HG03066 (cell line): ENCODE measurements at regions not wholly inside any gene's neighbourhood (a gene's known extent, or its start where the extent isn't known, plus 50 kb on each side); places are given as distances from the start of the nearest gene placed in this dataset.
"Not testable (repeated sequence)": the region's sequence is repeated elsewhere in the genome, so short reads cannot be mapped to it uniquely, and the experiment has no call there.

Experiments
- ATAC-seq: cut with Tn5 transposase; IDR thresholded peaks from one replicate; pipeline ENCODE4 v1.9.1; 2021; ENCODE audit warnings: low read depth; ENCODE audit not compliant: unreplicated experiment

DNA sequence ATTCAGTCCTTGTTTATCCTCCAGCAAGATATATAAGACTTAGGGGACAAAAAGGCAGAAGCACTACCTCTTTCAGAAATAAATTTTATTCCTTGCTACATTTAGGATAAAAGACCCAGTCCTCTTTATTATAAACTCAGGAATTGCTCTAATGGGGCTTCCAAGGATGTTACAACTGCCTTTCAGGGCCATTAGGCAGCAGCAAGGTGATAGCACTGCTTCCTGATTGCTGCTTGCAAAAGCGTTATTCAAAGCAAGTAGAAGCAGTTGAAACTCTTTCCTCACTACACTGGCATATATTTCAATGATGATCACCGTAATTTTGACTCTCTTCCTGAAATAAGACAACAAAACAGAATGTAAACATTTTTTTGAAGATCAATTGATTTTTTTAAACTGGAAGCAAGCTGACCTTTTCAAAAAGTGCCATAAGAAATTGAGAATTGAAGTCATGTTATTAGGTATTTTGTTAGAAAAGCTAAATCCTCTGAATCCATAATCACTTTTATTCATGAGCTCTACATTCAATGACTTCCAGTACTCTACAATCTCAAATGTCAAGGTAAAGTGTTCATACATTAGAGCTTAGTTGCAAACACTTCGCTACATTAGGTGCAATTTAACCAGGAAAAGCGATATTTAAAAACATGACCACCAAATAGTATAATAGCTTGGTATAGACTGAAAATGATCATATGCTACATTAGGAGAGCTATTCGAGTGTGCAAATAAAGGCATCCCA, 233.4 kb upstream of the SYT10 start:
- ATAC-seq: no peak

DNA sequence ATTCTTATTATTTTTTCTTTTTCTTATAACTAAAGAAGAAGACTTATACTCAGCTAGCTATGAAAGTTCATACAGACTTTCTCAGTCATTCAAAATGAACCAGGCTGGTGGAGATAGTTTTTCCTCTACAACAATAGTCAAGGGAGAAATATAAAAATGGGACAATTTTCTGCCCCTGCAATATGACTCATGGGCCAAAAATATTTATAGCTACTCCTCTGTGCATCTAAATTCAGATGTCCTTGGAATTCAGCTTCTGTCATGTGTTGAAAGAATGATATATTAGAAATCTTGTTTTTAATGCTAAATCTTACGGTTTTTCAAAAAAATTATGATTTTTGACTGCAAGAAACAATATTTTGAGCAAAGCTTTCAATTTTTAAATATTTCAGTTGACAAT, 237.2 kb upstream of the SYT10 start:
- no peak for ATAC-seq

DNA sequence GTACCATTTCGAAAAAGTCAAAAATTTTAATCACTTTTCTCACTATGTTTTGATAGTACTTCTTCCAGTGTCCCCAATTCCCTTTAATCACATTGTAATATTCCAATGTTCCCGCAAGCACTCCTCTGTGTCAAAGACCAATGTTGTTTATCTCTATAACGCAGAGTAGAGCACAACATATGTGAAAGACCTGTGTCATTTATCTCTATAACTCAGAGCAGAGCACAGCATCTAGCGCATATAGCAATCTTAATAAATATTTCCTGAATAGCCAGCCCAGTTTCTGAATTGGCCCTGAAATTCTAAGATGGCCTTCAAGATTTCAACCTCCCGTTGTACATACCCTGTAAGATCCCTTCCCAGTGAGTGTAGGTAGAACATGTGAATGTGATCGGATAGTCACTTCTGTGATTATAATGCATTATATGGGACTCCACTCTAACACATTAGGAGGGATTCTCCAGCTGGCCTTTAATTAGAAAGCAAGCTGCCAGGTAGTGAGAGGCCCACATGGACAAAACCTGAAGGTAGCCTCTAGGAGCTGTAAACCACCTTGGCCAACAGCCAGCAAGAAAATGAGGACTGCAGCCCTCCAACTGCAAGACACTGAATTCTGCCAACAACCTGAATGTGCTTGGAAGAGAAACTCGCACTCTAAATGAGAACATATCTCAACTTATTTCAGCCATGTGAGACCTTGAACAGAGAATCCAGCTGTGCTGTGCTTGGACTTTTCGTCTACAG, 238.8 kb upstream of the SYT10 start:
- ATAC-seq: no peak

DNA sequence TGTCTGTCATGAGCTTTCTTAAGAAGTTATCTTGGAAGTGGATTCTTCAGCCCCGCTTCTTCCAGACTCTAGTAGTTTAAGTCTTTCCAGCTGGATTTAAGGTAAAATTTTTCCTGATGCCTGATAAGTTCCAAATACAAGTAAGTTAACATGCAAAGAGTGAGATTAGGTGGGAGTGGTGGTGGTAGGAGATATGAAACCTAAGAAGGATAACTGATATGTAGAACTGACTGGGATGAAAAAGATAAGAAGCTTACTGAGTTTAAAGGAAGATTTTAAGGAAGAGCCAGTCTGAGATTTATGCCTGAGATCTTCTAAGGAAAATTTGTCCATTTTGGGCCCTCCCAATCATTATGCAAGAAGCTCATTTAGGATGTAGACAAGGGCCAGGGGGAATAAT, 250.9 kb upstream of the SYT10 start:
- ATAC-seq: no peak

DNA sequence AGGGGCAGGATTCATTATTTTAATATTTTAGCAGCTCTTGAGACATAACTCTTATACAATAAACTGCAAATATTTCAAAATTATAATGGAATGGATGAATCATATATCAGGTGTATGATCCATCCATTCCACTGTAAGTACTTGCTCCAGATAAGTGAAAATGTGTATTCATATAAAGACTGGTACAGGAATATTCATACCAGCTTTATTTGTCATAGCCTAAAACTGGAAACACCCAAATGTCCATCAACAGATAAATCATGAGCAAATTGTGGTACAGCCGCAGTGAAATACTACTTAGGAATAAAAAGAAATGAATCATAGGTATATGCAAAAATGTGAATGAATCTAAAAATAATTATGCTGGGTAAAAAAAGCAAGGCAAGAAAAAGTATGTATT, 263.6 kb upstream of the SYT10 start:
- ATAC-seq: no peak

DNA sequence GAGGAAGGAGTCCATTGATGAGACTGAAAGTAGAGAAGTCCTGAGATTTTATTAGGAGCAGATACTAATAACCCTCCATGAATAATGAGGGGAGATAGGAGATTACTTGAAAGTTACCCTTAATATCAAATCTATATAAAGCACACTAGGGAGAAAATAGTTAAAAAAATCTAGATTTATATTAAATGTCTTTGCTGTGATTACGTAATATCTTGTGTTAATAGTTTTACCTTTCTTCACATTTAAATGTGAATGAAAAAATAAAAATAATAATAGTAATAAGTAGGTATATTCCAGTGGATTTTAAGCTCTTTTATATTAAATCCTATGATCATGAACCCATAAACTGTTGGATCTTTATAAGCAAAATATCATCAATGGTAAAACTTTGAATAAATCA, 267.3 kb upstream of the SYT10 start:
- ATAC-seq: no peak

DNA sequence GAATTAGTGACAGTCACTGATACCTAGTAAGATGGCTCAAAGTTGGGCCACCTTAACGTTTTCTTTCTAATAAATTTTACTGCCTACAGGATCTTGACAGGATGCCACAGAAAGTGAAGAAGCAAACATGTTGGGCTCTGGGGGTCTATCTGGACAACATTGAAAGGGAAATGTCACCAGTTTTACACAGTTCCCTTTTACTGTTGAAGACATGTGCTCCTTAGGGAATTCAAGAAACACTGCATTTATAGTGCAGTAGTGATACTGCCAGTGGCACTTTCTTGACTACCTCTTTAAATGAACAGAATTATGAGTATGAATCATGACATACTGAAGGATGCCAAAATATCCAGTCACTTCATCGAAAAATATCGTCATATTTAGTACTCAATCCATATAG, 269.3 kb upstream of the SYT10 start:
- ATAC-seq: no peak

DNA sequence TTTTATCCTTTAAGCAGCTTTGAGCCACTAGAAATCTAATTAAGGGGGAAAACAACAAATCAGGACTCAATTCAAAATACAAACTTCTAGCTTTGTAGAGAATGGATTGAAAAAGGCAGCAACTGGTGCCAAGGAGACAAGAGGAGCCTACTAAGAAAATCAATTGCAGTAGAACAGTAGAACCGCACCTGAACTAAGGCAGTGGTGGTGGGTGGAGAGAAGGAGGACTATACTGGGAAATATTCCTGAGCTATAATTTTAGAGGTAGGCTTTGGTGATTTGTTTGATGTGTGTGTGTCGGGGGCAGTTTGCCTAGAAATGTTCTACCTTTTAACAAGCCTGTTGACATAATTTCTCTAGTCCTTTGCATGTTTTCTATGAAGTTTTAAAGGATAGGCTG, 270.9 kb upstream of the SYT10 start:
- ATAC-seq: no peak

DNA sequence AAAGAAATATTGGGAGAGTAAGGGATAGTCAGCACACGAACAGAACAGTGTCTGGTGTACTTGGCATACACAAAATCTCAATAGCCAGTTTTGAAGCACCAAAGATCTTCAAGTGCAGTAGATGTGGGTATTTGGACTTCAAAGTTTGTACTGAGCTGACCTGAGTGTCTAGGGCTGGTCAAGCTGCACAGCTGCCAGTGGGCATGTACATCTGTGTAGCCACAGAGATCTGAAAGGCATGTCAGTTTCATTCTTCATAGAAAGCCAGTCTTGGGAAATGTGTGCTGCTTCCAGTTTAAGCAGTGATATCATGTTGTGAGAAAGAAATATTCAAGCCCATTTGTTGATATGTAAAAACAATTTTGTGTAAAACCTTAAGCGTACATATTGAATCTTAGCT, 279.0 kb upstream of the SYT10 start:
- ATAC-seq: no peak

DNA sequence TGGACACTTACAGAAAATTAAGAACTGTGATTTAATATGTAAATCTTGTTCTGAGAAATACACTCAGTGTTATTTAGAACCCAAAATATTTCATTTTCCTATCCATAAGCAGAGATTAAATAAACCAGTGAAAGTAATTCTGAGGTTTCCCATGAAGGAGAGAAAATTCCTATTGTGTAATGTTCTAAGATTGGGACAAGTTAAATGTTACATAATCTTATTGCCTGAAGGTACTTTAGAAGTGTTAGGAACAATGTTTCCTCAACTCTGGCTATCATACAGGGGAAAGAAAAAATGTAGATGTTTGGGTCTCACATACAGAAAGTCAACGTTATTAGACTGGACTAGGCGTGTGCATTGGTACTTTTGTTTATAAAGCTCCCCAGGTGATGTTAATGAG, 281.9 kb upstream of the SYT10 start:
- no peak for ATAC-seq

DNA sequence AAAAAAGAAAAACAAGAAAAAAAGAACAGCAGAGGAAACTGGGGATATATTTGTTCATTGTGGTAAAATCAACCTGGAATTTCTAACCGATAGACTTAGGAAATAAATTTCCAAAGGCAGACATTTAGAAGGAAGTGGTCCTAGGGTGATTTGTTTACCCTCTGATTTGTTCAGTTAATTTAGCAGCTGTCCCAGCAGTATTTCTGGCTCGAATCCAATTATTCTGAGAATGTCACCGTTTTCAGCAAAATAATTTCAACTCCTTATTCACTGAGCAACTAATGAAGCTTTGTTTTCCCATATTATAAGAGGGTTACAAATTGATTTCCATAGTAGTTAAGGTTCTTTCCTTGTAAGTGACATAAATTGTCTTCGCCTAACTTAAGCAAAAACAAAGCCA, 285.2 kb upstream of the SYT10 start:
- no peak for ATAC-seq

DNA sequence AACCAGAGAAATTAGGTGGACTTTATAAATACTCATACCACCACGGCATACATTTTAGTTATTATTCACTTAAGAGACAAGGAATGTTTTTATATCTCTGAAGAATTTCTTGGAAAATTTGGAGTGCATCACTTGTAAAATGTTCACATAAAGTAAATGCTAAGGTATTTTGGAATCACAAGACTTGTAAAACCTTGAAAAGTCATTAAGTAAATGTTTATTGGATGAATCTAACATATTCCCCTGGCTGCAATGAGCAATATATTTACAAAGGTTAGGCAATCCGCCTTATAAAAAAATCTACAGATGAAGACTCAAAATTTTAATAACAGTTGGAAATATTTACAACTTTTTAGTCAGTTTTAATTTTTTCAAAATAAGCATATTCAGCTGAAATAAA, 287.4 kb upstream of the ALG10 start:
- ATAC-seq: no peak

DNA sequence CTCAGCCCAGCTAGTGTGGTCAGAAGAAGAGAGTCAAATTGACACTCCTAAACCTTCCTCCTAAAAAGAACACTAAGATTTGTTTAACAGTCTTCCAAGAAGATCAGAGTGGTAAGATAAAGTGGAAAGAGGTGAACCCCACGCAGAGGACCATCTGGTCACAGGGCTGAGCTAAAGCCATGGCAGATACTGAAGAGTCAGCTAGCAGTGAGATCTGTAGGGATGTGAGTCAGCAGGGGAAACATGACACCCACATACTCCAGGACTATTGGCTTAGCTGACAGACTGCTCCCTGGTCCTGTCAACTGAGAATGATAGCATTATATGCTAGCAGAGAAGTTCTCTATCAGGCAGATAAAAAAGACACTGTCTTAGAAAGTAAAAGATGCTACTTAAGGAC, 269.4 kb upstream of the ALG10 start:
- no peak for ATAC-seq

DNA sequence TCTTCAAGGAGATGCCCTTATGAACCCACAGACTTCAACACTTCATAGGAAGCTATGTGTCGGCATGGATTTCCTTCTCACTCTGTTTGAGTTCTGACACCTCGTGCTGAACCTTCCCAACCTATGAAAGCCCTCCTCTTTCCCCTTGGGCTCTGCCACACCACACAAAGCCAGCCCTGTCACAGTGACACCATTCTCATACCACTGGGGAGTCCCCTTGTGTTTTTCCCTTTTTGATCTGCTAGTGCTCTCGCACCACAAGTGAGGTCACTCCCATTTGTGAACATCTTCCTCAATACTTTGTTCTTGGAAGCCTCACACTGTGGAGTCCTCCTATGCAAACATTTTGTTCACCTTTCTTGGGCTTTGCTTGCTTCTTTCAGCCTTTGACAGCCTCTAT, 264.6 kb upstream of the ALG10 start:
- no peak for ATAC-seq

DNA sequence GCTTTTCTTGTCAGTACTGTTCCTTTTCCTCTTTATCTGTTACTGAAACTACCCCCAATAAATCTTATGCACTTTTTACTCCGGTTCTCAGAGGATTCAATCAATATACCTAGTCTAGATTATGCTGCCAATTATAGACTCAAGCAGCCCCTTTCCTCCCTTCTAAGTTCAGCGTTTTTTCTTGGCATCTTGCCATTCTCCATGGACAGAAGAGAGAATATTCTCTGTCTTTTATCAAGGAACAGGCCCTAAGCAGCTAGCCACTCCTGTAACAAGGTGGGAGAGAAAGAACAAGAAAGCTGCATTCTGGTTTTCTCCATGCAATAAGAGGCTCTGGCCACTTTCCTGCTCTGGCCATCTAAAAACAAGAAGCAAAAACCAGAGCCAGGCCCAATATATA, 263.0 kb upstream of the ALG10 start:
- ATAC-seq: no peak

DNA sequence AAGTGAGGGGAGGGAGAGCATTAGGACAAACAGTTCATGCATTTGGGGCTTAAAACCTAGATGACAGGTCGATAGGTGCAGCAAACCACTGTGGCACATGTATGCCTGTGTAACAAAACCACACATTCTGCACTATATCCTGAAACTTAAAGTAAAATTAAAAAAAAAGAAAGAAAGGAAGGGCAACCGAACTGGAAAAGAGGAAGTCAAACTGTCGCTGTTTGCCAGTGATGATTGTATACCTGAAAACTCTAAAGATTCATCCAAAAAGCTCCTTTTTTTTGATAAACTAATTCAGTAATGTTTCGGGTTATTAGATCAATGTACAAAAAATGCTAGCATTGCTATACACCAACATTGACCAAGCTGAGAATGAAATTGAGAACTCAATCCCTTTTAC, 259.0 kb upstream of the ALG10 start:
- no peak for ATAC-seq

DNA sequence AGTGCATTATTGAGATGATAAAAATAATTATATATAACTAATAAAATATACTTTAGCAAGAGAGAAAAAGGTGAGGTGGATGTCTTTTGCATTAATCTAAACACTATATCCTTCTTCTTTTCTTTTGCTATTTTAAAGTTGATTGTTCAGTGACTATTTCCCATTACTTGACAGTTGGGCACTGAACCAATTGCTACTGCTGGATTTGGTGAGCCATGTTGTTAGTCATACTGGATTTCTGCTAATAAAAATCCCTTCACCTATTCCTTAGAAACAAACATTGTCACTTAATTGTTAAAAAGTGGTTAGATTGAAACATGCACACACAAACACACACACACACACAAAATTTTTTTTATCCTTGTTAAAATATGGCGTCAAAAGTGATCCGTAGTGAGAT, 251.6 kb upstream of the ALG10 start:
- ATAC-seq: no peak

DNA sequence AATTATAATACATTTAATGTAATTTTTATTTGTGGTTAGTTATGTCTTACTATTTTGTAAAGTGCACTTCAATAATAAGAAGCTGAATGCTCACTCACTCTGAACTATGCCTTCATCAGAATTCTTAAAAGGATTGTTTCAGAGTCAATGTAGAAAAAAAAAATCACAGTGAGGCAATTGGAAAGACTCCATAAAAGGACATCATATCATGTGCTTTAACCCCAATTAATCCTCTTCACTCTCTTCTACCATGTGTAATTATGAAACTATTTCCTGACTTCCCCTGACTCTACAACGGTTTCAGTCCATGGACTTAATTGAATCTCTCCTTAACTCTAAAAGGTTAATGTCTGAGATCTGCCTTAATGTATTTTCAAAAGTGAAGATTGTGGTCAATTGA, 250.4 kb upstream of the ALG10 start:
- ATAC-seq: no peak

DNA sequence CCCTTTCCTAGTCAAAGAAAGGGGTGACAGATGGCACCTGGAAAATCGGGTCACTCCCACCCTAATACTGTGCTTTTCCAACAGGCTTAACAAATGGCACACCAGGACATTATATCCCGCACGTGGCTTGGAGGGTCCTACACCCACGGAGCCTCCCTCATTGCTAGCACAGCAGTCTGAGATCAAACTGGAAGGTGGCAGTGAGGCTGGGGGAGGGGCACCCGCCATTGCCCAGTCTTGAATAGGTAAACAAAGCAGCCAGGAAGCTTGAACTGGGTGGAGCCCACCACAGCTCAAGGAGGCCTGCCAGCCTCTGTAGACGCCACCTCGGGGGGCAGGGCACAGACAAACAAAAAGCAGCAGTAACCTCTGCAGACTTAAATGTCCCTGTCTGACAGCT, 249.2 kb upstream of the ALG10 start:
- ATAC-seq: not testable (repeated sequence)

DNA sequence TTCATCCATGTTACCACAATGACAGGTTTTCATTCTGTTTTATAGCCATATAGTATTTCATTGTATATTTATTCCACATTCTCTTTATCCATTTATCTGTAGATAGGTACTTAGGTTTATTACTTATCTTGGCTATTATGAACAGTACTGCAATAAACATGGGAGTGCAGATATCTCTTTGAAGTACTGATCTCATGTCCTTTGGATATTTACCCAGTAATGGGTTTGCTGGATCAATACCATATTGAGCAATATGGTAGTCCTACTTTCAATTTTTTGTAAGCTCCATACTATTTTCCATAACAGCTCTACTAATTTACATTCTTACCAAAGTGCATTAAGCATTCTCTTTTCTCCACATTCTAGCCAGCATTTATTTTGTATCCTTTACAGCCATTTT, 235.8 kb upstream of the ALG10 start:
- ATAC-seq: no peak

DNA sequence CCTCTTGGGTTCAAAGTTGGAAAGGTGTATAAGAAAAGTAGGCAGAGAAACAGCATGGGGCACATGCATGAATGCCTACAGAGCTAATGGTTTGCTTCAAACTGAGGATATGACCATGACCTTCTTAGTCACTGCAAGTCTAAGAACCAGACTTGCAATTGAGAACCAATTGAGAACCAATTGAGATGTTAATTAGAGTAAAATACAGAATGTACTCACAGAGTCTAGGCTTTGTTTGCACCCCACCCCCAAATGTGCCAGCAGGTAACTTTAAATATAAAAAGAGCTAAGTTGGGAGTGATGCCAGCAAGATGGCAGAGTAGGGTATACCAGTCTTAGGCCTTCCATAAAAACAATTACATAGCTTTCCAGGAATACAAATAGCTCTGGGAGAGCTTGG, 227.3 kb upstream of the ALG10 start:
- no peak for ATAC-seq

DNA sequence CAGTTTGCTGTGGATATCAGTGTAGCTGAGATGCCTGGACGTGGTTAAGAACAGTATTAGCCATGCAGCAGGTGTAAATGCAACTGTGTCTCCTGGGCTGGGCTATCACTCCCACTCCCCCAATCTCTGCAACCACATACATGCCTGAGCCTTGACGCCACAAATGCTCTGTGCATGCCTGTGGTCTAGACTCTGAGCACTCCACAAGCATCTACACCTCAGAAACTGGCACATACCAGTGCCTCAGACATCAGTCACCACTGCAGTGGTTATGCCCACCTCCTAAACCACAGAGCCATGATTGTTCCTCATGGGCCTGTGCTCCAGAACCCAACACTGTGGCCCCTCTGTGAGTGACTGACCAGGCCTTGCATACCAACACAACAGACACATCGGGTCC, 226.8 kb upstream of the ALG10 start:
- no peak for ATAC-seq
